SIG-M5 (cell line): ENCODE measurements at regions not wholly inside any gene's neighbourhood (a gene's known extent, or its start where the extent isn't known, plus 50 kb on each side); places are given as distances from the start of the nearest gene placed in this dataset.

ENCODE experiments used
- DNase-seq: peaks from one replicate; lab custom pipeline; 2025; lab: John Stamatoyannopoulos, UW

DNA sequence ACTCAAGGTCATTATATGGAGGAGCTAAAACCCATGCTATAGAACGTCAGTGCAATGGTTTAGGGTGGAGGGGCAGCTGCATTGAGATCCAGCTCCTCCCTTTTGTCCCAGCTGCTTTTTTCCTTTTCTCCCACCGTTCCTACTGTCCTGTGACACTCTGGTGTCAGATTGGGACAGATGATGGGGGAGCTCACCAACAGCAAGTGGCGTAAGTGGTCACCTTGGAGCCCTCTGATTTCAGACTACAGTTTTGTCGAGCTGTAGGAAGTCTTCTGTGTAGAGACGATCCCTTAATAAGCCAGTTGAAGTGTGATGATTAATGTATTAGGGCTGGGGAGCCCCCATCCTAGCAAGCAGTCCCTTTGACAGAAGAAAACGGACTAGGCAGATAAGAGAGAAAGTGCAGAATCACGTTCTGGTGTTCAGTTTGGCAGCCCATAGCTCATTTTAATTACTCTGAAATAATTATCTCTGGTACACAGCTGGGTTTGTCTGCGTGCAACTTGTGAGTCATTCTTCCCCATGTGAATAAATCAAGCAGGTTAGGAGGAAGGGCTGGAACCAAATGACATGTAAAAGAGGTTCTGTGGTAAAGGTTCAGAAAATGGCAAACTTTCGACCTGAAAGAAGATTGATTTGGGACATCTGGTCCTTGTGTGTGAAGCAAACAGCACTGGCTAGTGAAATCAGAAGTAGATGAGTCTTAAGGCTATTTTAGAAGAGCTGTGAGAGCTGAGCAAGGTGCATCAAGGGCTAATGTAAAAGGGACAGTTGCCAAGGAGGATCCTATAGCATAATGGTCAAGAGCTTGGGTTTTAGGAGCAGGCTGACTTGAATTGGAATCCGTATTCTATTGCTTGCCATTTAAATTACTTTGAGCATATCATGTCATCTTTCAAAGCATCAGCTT lies 241.4 kb downstream of the EDEM1 start:
- DNase-seq = no peak

DNA sequence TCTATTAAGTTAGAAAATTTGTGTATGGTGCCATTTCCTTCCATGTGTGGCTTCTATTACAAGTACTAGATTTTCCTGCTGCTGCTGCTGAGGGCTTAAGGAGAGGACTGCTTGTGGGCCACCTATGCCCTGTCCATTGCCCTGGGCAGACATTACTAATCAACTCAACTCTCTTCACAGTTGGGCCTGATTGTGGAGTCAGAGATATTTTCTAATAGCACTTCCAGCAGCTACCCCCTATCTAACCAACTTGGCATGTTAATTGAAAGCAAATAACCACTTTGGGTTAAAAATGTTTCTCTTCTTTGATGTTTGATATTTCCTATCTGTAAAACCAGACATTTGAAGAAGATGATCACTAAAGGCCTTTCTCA lies 242.0 kb downstream of the EDEM1 start:
- DNase-seq = no peak

DNA sequence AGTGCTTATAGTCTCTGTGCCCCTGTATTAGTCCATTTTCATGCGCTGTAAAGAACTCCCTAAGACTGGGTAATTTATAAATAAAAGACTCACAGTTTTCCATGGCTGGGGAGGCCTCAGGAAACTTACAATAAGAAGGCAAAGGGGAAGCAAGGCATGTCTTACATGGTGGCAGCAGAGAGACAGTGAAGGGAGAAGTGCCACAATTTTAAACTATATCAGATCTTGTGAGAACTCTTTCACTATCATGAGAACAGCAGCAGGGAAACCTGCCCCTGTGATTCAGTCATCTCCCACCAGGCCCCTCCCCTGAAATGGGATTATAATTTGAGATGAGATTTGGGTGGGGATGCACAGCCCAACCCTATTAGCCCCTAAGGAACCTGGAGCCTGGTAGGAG lies 243.2 kb downstream of the EDEM1 start:
- no peak for DNase-seq

DNA sequence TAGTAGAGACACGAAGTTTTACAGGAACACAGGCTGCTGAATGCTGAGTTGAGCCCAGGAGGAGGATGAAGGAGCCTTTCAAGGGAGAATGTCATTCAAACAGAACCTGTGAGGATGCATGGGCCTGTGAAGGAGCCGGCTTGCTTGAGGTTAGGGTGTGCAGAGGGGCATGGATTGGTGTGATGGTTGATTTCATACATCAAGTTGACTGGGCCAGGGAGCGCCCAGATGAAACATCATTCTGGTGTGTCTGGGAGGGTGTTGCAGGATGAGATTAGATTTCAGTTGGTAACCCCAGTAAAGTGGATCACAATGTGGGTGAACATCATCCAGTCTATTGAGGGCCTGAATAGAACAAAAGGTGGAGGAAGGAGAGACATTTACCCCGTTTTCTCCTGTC lies 243.6 kb downstream of the EDEM1 start:
- DNase-seq = no peak

DNA sequence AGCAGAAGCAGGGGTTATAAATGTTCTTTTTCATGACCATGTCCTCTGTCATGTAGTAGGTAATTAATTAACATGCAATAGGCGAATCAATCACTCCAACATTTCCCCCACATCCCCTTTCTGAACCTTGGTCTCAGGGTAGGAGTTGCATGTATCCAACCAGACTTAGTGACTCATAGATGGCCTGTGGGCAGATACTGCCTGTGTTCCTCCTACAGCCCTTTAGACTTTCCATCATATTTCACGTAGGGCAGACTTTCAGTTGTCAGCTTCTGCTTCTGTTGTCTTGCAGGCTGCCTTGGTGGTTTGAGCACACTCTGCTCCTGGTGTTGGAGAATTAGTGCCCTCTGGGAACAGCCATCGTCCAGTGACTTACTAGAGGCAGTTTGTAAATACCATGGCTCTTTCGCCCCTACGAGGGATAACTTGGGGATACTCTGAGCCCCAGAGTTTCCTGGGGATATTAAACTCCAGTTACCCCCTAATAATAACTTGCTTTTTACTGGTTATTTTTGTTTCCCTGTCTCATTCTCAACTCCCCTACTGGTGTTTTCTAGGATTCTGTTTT lies 244.4 kb downstream of the EDEM1 start:
- peak; percentile 82 for DNase-seq

DNA sequence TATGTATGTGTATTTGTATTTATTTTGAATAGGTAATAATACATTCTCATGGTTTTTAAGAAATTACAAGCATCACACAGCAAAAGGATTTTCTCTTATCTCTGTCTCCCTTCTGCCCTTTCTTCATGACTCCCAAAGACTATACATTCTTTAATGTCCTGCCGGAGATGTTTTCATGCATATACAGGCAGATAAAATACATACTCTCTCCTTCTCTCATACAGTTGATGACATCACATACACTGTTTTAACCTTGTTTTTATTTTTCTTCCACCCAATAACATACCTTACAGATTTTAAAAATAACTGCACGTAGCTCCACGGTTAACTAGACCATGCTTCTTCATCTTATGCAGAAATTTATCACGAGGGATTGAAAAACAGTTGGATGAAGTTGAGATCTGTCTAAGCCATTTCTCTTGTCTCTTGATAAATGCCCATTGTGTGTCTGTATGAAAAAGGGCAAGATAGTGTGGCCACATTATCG lies 249.8 kb downstream of the EDEM1 start:
- no peak for DNase-seq

DNA sequence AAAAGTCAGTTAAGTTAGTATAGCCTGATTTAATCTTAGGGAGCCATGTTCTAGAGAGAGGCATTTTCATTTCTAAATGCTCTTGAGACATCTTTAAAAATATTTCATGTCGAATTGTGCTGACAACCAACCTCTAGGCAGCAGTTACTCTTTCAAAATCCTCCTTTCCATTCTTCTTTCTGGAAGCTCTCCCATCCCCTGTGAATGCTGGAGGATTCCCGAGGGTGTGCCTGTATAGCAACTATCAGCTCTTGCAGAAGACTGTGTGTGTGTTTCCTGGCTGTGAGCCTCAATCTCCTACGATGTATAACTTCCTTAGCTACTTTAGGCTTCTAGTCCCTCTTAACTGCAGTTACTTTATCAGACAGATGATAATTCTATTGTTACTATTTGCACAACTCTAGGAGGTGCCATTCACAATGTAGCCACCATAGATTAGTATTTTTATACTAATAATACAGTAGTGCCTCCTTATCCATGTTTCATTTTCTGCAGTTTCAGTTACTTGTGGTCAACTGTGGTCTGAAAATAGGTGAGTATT lies 250.3 kb downstream of the EDEM1 start:
- DNase-seq = no peak

DNA sequence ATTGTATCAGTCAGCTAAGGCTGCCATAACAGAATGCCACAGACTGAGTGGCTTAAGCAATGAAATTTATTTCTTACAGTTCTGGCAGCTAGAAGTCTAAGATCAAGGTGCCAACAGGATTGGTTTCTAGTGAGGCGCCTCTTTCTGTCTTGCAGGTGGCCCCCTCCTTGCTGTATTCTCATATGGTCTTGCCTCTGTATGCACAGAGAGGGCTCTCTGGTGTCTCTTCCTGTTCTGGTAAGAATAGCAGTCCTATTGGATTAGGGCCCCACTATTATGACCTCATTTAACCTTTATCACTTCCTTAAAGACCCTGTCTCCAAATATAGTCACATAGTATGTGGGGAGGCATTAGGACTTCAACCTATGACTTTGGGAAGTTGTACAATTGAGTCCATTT lies 253.9 kb downstream of the EDEM1 start:
- DNase-seq = no peak

DNA sequence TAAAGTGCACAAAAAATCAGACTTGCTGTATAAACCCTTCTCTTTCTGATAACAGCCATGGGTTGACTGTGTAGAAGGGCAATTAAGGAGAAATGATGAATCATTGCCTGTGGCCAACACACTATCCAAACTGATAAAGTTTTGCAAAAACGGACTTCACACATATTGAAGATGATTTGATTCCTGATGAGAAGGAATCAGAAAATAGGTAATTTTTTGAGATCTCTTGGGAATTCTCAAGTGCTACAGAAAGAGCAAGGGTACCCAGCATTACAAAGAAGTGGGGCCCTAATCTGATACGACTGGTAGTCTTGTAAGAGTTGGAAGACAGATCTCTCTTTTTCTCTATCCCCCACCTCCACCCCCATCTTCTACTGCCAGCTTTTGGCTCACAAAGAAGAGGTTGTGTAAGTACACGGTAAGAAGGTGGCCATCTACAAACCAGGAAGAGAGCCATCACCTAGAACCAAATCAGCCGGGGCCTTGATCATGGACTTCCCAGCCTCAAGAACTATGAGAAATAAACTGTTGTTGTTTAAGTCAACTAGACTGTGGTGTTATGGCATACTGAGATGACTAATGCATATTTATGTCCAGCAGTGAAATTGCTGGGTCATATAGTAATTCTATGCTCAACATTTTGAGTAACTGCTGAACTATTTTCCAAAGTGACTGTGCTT lies 254.7 kb downstream of the EDEM1 start:
- DNase-seq = no peak

DNA sequence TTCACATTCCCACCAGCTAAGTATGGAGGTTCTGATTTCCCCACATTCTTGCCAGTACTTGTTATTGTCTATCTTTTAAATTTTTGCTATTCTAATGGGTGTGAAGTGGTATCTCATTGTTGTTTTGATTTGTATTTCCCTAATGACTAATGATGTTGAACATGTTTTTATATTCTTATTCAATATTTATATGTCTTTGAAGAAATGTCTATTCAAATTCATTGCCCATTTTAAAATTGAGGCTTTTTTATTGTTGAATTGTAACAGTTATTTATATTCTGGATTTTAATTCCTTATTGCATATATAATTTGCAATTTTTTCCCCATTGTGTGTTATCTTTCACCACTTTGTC lies 255.3 kb downstream of the EDEM1 start:
- DNase-seq = no peak

DNA sequence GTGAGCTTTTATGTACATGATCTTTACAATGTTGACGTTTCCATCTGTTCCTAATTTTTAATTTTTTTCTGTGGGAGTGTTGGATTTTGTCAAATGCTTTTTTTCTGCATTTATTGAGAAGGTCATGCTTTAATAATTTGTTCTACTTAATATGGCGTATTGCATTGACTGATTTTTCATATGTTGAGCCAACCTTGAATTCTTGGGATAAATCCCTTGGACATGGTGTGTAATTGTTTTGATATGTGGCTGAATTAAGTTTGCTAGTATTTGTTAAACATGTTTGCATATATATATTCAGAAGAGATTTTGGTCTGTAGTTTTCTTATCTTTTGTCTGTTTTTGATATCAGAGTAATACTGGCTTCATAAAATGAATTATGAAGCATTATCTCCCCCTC lies 256.7 kb downstream of the EDEM1 start:
- DNase-seq = no peak

DNA sequence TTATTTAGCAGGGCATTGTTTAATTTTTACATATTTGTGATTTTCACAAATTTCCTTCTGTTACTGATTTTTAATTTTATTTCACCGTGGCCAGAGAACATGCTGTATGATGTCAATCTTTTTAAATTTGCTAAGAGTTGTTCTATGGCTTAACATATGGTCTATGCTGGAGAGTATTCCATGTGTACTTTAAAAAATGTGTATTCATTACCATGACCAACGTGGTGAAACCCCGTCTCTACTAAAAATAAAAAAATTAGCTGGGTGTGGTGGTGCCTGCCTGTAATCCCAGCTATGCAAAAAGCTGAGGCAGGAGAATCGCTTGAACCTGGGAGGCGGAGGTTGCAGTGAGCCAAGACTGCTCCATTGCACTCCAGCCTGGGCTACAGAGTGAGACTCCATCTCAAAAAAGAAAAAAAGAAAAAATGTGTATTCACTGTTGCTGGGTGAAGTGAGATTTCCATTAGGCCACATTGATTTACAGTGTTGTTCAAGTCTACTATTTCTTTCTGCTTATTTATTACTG lies 258.2 kb downstream of the EDEM1 start:
- no peak for DNase-seq

DNA sequence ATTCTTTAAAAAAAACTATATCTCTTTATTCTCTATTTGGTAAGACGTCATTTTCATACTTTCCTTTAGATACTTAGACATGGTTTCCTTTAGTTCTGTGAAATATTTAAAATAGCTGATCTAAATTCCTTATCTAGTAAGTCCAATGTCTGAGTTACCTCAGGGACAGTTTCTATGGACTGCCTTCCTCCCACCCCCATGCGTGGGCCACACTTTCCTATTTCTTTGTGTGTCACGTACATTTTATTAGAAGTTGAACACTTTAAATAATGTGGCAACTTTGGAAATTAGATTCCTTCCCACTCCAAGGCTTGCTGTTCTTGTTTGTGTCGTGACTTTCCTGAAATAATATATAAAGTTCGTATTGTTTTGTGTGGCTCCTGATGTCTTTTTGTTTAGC lies 260.7 kb downstream of the EDEM1 start:
- DNase-seq = no peak

DNA sequence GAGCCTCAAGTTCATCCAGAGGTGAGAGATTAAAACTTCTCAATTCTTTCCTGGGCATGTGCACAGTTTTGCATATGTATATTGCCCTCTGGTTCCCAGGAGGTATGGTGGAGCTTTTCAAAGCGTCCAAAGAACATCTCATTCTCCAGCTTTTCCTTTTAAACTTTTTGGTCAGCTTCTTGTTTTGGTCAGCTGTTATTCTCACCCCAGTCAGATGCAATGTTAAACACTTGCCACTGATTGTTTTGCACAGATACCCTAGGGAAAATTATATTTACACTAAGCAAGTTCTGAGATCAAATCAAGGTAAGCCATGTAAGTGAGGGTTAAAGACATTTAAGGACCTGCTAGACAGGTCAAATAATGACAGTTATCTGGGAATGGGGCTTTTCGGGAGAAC lies 261.3 kb downstream of the EDEM1 start:
- no peak for DNase-seq

DNA sequence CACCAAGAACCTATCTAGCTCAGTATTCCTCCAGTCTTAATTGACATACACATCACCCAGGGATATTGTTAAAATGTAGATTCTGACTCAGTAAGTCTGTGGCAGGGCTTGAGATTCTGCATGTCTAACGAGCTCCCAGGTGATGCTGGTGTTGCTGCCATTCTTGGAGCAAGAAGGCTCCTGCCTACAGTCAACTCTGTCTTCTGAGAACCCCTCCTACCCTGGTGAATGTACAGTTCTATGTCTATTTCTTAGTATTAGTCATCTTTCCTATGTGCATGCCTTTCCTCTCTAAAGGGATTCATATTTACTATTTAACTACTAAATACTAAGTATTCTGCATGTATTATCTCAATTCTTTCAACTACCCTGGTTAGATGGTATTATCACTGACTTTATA lies 268.7 kb downstream of the EDEM1 start:
- DNase-seq = no peak

DNA sequence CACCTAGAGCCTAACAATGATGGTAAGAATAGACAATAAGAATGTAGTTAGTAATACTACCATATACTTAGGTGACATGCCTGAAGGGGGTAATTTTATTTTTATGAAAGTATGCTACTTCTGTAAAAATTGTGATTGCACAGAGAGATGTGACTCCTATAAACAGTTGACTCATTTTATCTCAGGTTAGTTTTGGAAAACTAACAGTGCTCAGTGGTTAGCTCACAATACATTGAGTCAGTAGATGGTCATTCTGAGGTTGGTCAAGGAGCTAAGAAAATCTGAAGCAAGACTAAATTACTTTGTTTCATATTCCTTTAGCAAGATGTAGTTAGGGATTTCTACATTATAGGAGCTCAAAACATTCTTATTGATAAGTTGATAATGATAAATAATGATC lies 271.0 kb downstream of the EDEM1 start:
- no peak for DNase-seq

DNA sequence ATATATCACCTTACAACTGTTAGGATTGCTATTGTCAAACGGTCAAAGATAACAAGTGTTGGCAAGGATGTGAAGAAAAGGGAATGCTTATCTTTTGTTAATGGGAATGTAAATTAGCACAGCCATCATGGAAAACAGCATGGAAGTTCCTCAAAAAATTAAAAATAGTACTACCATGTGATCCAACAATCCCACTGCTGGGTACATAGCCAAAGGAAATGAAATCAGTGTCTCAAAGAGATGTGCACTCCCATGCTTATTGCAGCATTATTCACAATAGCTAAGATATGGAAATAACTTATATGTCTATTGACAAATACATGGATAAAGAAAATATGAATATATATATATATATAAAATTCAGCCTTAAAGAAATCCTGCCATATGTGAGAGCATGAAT lies 274.6 kb downstream of the EDEM1 start:
- DNase-seq = no peak

DNA sequence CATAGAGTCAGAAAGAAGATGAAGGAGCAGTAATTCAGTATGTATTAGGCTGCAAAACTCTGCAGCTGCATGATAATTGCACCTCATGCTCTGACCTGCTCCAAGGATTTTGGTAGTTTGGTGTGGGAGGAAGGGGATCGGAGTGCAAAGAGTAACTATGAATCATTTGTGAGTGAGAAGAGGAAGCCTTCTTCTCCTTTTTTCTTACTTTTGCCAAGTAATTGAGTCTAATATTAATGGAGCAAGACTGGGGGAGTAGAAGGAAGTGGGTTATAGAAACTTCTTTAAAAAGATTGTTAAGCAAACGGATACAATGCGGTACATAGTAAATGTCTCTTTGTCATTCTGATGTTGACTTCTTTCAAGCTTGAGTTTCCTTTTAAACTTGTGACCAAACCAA lies 276.5 kb downstream of the EDEM1 start:
- DNase-seq = peak; percentile 94

DNA sequence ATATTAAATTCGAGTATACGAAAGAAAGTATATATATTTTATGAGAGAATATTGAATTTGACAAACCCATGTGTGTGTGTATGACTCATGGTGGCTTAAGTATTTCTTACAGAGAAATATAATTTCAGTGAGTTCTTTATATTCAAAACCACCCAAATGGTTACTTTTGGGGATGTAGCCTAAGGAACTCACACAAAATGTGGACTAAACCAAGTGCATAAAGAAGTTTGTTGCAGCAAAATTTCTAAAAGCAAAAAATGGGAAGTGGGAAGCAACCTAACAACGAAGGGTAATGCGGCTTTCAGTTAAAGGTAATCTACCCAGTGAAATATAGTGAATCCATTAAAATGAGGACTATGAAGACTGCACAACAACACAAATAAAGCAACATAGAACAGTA lies 277.1 kb downstream of the EDEM1 start:
- DNase-seq = peak; percentile 29

DNA sequence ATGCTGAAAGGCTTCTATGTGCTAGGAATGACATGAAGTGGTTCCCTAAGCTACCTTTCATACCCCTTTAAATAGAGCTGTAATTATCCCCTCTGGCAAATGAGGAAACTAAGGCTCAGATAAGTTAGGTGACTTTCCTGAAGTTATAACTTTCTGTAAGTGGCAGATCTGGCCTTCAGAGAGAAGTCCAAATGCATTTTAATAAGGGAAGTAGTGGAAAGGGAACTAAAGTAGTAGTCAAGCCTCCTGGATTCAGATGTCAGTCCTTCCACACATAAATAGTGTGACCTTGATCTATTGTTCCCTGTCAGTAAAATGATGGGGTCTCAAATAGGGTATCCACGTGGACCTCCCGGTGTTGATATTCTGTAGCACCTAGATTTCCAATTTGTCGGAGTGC lies 277.7 kb downstream of the EDEM1 start:
- no peak for DNase-seq

DNA sequence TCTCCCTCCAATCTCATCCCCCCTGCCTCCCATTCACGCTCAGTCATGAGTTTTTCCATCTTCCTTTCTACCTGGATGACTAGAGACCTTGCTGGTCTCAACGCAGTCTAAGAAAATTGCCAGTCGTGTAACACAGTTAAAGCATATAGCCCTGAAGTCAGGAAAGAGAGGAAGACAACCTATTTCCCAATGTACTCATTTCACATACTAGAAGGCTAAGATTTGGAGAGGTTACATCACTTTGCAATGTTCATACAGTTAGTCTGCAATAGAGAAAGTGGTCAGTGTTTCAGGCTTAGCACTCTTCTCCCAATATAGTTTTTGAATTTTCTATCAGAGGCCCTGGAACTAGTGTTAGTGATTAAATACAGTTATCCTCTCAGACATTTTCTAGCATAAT lies 278.6 kb downstream of the EDEM1 start:
- peak; percentile 61 for DNase-seq

DNA sequence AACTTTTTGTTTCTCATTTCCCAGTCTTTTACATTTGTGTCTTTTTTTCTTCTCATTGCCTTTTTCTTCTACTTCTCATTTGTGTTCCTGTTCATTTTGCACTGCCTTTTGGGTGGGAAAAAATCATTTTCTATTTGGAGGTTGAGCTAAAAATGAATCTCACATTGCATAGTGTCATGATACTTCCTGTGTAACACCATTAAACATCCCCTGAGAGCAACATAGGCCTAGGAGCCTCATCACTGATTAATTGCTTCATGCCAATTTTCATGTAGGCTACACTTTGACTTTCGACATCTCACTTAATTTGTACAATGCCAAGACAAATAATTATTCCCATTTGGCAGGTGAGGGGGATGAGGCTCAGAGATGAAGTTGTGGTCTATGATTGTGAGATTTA lies 279.2 kb downstream of the EDEM1 start:
- DNase-seq = no peak

DNA sequence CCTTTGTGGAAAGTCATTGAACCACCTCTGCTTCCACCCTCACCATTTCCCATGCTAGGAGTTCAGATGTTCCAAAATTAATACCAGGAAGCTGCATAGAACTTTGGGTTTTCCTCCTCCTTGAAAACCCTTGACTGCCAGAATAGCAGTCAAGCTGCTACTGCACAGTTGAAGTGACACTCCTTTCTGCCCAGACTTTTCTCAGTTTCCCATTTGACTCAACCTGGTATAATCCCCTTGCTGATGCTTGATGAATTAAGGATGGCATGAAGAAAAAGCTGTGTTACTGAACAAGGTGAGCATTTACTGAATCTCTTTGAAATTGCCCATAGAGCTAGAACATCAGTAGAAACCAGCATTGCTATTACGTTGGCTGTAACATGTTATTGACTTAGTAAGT lies 286.0 kb downstream of the EDEM1 start:
- no peak for DNase-seq
